ENCODE measurements at regions not wholly inside any gene's neighbourhood (a gene's known extent, or its start where the extent isn't known, plus 50 kb on each side); places are given as distances from the start of the nearest gene placed in this dataset.
"Not testable (repeated sequence)": the region's sequence is repeated elsewhere in the genome, so short reads cannot be mapped to it uniquely, and the experiment has no call there.

- no peak for DNase-seq
Measured at GRCh38 chr17:63295288-63295687, 150.8 kb downstream of the CYB561 start.

GRCh38 chr17:63295839-63296590 is 150.1 kb downstream of the CYB561 start:
- no peak for DNase-seq

DNA sequence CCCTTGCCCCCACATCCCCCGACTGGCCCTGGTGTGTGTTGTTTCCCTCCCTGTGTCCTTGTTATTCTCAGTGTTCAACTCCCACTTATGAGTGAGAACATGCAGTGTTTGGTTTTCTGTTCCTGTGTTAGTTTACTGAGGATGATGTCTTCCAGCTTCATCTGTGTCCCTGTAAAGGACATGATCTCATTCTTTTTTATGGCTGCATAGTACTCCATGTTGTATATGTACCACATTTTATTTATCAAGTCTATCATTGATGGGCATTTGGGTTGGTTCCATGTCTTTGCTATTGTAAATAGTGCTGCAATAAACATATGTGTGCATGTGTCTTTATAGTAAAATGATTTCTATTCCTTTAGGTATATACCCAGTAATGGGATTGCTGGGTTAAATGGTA is 147.2 kb downstream of the CYB561 start:
- not testable (repeated sequence) for DNase-seq

DNA sequence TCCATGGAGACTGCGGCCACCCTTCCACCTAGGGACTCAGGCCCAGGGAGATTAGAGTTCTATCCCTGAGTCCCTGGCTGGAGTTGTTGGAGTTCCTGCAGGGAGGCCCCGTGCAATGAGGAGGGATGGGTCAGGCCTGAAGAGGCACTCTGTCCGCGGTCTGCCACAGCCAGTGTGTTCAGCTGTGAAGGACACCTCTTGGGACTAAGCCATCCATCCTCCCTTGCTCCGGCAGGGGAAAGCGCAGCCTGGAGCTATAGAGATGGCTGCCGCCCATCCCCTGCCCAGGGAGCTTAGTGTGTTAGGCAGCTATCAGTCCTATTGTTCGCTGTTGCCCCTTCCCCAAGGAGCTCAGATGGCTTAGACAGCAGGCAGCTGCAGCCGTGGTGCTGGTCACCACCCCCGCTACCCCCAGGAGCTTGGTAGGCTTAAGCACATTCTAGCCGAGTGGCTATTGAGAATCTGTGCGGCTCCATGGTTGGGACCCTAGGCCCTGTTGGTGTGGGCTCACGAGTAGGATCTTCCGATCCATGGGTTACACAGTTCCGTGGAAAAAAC is 141.3 kb downstream of the CYB561 start:
- no peak for DNase-seq

DNA sequence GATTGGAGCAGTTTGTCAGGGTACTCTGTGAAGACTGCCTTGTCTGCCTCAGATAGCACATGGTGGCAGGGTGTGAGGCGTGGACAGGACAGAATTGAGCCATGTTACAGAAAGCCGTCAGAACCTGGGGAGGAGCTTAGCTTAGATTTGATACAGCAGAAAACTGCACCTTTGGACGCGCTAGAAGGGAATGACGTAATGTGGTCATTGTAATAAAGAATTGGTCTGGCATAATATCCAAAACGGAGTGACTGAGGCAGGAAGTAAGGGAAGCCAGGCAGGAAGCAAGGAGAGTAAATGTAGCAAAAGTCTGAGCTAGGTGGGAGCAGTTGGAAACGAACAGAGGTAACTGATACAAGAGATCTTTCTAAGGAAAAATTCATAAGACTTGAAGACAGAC is 140.2 kb downstream of the CYB561 start:
- no peak for DNase-seq

- DNase-seq = no peak
Measured at GRCh38 chr17:63306855-63307254, 139.3 kb downstream of the CYB561 start.

DNA sequence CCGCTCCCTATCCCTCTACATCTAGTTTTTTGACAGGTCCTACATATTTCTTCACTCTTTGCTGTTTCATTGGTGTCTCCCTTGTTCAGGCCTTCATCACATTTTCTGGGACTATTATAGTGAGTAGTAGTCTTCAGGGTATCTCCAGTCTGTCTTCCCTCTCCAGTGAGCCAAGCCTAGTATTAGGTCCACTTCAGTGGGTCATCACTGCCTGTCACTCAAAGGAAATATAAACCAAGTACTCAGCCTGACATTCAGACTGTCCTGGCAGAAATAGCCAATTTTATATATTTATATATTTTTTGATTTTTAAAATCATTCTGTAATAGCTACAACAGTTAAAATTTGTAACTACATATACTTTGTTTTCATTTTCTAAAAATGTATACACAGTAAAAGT is 137.8 kb downstream of the CYB561 start:
- DNase-seq = no peak

DNA sequence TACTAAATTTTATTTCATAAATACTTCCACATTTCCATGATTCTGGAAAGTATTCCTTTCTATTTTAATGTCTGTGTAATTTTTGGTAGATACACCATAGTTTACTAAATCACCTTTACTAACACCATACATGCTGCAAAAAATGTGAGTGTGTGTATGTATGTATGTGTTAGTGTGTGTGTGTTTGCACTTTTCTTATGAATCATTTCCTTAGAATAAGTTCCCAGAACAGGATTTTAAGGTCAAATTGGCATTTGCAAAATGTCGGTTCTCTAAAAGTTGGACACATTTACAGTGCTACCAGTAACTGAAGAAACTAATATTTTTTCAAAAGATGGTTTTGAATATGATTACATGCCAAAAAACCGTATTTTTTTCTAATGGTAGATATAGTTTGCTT is 137.1 kb downstream of the CYB561 start:
- DNase-seq = no peak

GRCh38 chr17:63311416-63311937 is 134.6 kb downstream of the CYB561 start:
- no peak for DNase-seq

GRCh38 chr17:63314761-63315160 is 131.3 kb downstream of the CYB561 start:
- no peak for DNase-seq

DNA sequence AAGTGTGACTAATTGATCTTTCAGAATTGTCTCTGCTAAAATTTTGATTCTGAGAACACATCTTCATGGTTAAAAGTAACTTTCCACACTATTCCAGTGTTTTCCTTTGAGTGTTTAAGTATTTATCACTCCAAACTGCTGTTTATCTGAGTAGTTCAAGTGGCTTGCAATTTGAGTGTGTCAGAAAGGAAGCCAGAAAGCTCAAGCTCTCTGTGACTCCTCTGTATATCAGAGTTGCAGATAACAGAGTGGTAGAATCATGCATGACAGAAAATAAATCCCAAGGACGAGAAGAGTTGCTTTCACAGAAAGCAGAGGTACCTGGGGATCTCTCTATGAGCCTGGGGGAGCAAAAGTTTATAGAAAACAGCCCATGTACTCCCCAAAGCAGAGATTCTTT is 130.0 kb downstream of the CYB561 start:
- no peak for DNase-seq

GRCh38 chr17:63317166-63317840 is 128.8 kb downstream of the CYB561 start:
- DNase-seq = no peak

- no peak for DNase-seq
Measured at GRCh38 chr17:63325808-63326207, 120.3 kb downstream of the CYB561 start.

- no peak for DNase-seq
Measured at GRCh38 chr17:63329876-63330275, 116.2 kb downstream of the CYB561 start.

GRCh38 chr17:63331301-63332061 is 114.6 kb downstream of the CYB561 start:
- no peak for DNase-seq

DNA sequence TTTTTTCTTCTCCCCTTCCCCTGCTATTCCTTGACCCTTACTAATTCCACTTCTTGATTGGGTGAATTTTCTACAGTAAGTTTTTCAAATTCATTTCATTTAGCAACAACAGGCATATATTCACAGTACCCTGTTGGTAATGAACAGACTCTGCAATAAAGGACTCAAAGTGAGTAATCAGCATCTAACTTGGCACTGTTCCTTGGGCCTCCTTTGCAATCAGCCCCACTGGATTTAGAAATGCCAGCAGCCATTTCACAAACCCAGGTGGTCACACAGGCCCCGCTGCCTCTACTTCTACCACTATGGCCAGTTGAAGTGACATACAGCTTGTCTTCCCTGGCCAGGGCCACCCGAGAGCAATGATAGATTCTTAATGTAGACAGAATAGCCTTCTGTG is 113.8 kb downstream of the CYB561 start:
- DNase-seq = no peak

DNA sequence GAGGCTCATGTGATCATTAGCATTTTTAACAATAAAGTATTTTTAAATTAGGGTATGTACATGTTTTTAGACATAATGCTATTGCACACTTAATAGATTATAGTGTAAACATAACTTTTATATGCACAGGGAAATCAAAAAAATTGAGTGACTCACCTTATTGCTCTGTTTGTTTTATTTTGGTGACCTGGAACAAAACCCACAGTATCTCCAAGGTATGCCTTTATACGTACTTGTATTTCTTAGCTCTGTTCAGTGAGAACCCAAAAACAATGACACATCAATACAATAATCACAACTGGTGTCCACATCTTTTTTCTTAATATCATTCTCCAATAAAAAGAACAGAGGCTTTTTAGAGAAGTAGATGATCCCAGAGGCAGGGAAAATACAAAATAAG is 112.2 kb downstream of the CYB561 start:
- no peak for DNase-seq

DNA sequence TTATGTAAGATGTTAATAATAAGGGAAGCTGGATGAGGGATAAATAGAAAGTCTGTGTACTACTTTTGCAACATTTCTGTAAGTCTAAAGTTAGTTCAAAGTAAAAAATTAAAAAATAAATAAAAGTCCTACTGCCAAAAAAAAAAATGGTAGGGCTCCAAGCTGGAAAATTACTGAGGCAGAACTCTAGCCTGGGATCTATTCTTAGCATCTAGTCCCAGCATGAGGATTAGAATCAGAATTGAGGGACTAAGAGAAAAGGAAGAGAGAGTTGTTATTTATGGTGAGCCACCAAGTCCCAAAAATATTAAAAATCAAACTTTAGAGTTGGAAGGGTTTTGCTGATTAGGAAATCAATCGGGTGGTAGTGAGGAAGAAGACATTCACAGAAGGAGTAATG is 110.3 kb downstream of the CYB561 start:
- DNase-seq = no peak

DNA sequence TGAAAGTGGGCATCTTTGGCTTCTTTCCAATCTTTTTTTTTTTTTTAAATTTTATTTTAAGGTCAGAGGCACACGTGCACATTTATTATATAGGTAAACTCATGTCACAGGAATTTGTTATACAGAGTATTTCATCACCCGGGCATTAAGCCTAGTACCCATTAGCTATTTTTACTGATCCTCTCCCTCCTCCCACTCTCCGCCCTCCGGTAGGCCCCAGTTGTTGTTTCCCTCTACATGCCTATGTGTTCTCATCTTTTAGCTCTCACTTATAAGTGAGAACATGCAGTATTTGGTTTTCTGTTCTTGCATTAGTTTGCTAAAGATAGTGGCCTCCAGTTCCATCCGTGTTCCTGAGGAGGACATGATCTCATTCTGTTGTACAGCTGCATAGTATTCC is 108.5 kb downstream of the CYB561 start:
- no peak for DNase-seq

- DNase-seq = no peak
Measured at GRCh38 chr17:63338272-63338671, 107.8 kb downstream of the CYB561 start.

GRCh38 chr17:63341276-63341675 is 104.8 kb downstream of the CYB561 start:
- no peak for DNase-seq

- no peak for DNase-seq
Measured at GRCh38 chr17:63344383-63344782, 101.7 kb downstream of the CYB561 start.

DNA sequence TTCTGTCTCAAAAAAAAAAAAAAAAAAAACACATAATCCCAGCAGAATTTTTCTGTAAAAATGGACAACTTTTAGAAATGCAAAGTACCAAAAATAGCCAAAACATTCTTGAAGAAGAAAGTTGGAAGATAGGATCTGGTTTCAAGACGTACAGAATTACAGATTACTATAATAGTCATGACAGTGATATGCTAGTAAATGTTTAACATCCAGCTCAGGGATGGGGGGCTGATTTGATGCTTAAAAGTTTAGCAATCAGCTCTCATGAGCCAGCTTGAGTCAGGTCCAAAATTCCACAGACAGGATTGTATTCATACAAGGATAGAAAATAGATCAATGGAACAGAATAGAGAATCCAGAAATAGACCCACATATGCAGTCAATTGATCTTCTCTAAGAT is 100.5 kb downstream of the CYB561 start:
- DNase-seq = no peak

Measured in stimulated activated CD8-positive, alpha-beta memory T cell treated with anti-CD3 and anti-CD28 coated beads, Interleukin-4, amount 100 ng/mL, for 48 hours (primary cell).